ENCODE measurements at regions not wholly inside any gene's neighbourhood (a gene's known extent, or its start where the extent isn't known, plus 50 kb on each side); places are given as distances from the start of the nearest gene placed in this dataset.
"Not testable (repeated sequence)": the region's sequence is repeated elsewhere in the genome, so short reads cannot be mapped to it uniquely, and the experiment has no call there.

DNA sequence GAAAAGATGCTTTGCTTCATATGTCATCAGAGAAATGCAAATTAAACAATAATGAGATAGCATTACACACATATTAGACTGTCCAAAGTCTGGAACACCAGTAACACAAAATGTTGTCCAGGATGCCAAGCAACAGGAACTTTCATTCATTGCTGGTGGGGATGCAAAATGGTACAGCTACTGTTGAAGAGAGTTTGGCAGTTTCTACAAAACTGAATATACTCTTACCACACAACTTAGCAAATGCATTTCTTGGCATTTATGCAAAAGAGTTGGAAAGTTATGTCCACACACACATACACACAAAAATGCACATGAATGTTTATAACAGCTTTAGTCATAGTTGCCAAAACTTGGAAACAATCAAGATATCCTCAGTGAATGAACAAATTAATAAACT, 195.2 kb upstream of the MME start:
- H3K4me3 ChIP-seq (ENCODE audit: low read depth, low read length): no peak overlapping the region
- TF ChIP-seq, protein P1, sequence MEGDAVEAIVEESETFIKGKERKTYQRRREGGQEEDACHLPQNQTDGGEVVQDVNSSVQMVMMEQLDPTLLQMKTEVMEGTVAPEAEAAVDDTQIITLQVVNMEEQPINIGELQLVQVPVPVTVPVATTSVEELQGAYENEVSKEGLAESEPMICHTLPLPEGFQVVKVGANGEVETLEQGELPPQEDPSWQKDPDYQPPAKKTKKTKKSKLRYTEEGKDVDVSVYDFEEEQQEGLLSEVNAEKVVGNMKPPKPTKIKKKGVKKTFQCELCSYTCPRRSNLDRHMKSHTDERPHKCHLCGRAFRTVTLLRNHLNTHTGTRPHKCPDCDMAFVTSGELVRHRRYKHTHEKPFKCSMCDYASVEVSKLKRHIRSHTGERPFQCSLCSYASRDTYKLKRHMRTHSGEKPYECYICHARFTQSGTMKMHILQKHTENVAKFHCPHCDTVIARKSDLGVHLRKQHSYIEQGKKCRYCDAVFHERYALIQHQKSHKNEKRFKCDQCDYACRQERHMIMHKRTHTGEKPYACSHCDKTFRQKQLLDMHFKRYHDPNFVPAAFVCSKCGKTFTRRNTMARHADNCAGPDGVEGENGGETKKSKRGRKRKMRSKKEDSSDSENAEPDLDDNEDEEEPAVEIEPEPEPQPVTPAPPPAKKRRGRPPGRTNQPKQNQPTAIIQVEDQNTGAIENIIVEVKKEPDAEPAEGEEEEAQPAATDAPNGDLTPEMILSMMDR (IDR thresholded peaks at IDR 0.05; ENCODE audit: insufficient read depth, low read depth, low read length, missing control alignments): no peak
- DNase-seq (ENCODE audit: low read depth): no peak

DNA sequence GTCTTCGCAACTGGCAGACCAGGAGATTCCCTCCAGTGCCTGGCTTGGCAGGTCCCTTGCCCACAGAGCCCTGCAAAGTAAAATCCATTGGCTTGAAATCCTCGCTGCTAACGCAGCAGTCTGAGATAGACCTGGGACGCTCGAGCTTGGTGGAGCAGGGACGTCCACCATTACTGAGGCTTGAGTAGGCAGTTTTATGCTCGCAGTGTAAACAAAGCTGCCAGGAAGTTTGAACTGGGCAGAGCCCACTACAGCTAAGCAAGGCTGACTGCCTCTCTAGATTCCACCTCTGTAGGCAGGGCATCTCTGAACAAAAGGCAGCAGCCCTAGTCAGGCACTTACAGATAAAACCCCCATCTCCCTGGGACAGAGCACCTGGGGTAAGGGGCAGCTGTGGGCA, 205.0 kb upstream of the MME start:
- no peak for DNase-seq (ENCODE audit: low read depth)
- TF ChIP-seq, protein P1 (IDR thresholded peaks at IDR 0.05; ENCODE audit: insufficient read depth, low read depth, low read length, missing control alignments): no peak
- no peak overlapping the region for H3K4me3 ChIP-seq (ENCODE audit: low read depth, low read length)

DNA sequence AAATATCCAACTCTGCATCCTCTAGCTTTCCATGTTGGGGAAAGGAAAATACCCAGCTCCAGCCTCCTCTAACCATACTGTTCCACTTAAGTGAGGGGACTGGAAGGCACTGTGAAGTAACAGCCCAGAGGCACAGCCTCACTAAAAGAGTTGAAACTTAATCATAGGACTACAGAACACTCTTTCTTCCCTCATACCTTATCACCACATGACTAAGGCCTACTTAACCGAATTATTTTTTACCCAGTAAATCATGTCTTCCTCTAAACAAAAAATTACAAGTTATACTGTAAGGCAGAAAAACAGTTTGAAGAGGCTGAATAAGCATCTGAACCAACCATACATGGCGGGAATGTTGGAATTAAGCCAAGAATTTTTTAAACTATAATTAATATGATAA, 207.4 kb upstream of the MME start:
- TF ChIP-seq, protein P1 (IDR thresholded peaks at IDR 0.05; ENCODE audit: insufficient read depth, low read depth, low read length, missing control alignments): no peak
- no peak for DNase-seq (ENCODE audit: low read depth)
- no peak overlapping the region for H3K4me3 ChIP-seq (ENCODE audit: low read depth, low read length)

DNA sequence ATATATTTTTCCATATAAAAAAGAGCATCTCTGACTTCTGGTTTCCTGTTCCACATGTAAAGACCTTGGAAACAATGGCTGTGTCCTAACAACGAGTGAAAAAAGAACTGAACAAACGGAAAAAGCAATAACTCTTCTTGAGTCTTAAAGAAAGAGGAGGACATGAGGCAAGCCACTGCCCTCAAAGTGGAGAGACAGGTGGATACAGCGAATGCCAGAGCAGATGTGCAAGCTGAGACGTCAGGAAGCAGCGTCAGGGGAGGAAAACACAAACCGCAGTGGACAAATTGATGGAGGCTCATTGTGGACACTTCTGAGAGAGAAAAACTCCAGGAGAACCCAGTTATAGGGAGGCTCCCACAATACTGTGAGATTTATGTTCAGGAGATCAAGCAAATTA, 208.0 kb upstream of the MME start:
- TF ChIP-seq, protein P1 (IDR thresholded peaks at IDR 0.05; ENCODE audit: insufficient read depth, low read depth, low read length, missing control alignments): no peak
- H3K4me3 ChIP-seq (ENCODE audit: low read depth, low read length): no peak overlapping the region
- DNase-seq (ENCODE audit: low read depth): no peak

DNA sequence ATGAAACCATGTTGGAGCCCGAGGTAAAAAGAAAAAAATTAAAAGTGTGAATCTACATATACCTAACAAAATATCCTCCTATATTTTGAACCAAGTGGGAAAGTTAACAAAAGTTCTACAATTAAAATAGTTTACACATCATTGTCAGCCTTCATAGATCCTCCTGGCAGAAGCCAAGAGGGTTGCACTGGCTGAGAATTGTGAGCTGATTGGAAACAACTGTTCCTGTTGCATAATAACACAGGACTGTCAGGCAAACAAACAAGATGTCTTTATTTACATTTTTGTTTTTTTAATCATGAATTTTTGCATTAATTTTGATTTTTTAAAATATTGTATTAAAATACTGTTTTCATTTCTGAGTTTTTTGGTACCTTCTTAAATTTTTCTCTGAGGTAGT, 215.2 kb upstream of the MME start:
- H3K4me3 ChIP-seq (ENCODE audit: low read depth, low read length): no peak overlapping the region
- TF ChIP-seq, protein P1 (IDR thresholded peaks at IDR 0.05; ENCODE audit: insufficient read depth, low read depth, low read length, missing control alignments): no peak
- no peak for DNase-seq (ENCODE audit: low read depth)

DNA sequence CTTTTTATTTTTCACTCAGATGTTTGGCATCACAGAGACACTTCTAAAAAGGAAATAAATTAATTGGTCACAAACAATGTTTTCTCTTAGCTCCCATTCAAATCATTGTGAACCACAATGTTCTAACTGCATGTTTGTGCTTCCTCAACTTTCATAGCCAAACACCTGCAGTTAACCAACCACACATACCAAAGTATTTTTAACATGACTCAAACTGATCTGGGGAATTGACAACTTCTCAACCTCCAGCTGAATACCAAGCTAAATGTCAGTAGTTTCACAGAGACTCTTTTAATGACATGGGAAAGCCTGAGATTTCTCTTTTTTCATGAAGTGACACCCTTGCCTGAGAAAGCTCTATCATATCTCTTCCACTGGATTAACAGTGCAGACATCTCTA, 217.9 kb upstream of the MME start:
- TF ChIP-seq, protein P1 (IDR thresholded peaks at IDR 0.05; ENCODE audit: insufficient read depth, low read depth, low read length, missing control alignments): no peak
- no peak overlapping the region for H3K4me3 ChIP-seq (ENCODE audit: low read depth, low read length)
- DNase-seq (ENCODE audit: low read depth): peak; percentile 1

DNA sequence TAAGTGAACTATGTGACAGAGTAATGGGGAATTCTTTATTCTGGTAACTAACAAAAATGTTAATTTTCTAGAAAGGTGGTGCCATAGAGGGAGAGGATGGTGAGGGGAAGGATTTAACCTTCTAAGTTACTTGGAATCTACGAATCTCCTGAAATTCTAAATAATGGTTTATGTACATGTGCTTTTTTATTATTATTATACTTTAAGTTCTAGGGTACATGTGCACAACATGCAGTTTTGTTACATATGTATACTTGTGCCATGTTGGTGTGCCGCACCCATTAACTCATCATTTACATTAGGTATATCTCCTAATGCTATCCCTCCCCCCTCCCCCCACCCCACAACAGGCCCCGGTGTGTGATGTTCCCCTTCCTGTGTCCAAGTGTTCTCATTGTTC, 227.1 kb upstream of the MME start:
- not testable (repeated sequence) for DNase-seq (ENCODE audit: low read depth); H3K4me3 ChIP-seq (ENCODE audit: low read depth, low read length)

DNA sequence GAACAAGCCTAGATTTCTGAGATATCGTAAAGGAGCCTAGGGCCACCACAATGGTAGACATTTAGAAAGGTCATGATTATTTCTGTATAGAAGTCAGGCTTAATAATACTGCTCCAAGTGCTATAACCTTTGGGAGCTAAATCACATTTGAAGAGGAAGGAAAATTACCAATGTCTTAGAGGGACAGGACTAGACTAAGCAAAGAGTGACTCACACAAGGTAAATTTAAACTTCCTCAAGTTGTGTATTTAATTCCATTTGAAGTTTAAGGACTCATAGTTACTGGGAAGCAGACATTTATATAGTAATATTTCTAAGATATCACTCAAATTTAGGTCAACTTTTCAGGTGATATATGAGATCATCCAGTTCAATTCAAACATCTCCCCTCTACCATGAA, 227.6 kb upstream of the MME start:
- no peak overlapping the region for H3K4me3 ChIP-seq (ENCODE audit: low read depth, low read length)
- TF ChIP-seq, protein P1 (IDR thresholded peaks at IDR 0.05; ENCODE audit: insufficient read depth, low read depth, low read length, missing control alignments): no peak
- DNase-seq (ENCODE audit: low read depth): no peak
